ENCODE measurements at regions not wholly inside any gene's neighbourhood (a gene's known extent, or its start where the extent isn't known, plus 50 kb on each side); places are given as distances from the start of the nearest gene placed in this dataset.

GRCh38 chr6:119479860-119480655, 130.5 kb upstream of the MAN1A1 start:
- Histone ChIP-seq H3K36me3 (no peaks in the 10 kb centered on the region), H3K27me3 (no peaks in the 10 kb centered on the region), H3K9me3 (no peaks in the 10 kb centered on the region), H3K4me3 (no peak overlapping the region), H3K4me1 (peaks cover 0 to 30% (median 22%) of the 10 kb centered on the region in 4 donors), H3K27ac (peak overlapping the region in 1 of 4 donors; percentile 37)
- TF ChIP-seq, protein P1, sequence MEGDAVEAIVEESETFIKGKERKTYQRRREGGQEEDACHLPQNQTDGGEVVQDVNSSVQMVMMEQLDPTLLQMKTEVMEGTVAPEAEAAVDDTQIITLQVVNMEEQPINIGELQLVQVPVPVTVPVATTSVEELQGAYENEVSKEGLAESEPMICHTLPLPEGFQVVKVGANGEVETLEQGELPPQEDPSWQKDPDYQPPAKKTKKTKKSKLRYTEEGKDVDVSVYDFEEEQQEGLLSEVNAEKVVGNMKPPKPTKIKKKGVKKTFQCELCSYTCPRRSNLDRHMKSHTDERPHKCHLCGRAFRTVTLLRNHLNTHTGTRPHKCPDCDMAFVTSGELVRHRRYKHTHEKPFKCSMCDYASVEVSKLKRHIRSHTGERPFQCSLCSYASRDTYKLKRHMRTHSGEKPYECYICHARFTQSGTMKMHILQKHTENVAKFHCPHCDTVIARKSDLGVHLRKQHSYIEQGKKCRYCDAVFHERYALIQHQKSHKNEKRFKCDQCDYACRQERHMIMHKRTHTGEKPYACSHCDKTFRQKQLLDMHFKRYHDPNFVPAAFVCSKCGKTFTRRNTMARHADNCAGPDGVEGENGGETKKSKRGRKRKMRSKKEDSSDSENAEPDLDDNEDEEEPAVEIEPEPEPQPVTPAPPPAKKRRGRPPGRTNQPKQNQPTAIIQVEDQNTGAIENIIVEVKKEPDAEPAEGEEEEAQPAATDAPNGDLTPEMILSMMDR (IDR thresholded peaks at IDR 0.05) = no peak
- no peak for TF ChIP-seq POLR2A (IDR thresholded peaks at IDR 0.05)
- TF ChIP-seq POLR2AphosphoS5 (IDR thresholded peaks at IDR 0.05) = no peak
- TF ChIP-seq EP300 (IDR thresholded peaks at IDR 0.05) = no peak
- 63 to 83% methylated on average over 2 of the region's 2 CpGs for WGBS, 2 donors
- intact Hi-C loops (cut with DNase I) = no loop called here
- no peak for DNase-seq

GRCh38 chr6:119476554-119476953, 127.0 kb upstream of the MAN1A1 start:
- Histone ChIP-seq H3K27ac (peak overlapping the region in 3 of 4 donors; percentile 18 to 34 (median 33)), H3K27me3 (no peaks in the 10 kb centered on the region), H3K9me3 (no peaks in the 10 kb centered on the region), H3K4me3 (no peak overlapping the region), H3K4me1 (peaks cover 0 to 30% (median 17%) of the 10 kb centered on the region in 4 donors), H3K36me3 (no peaks in the 10 kb centered on the region)
- TF ChIP-seq POLR2AphosphoS5 (IDR thresholded peaks at IDR 0.05) (peak in 2 of 4 donors; percentile 19 to 24), POLR2A (IDR thresholded peaks at IDR 0.05) (no peak)
- intact Hi-C loops (cut with DNase I) = no loop called here
- DNase-seq = no peak
- WGBS, 2 donors = 50 to 55% methylated on average over 4 of the region's 4 CpGs

- no peaks in the 10 kb centered on the region for H3K36me3 ChIP-seq
- H3K27me3 ChIP-seq = no peaks in the 10 kb centered on the region
- no peak overlapping the region for H3K4me3 ChIP-seq
- peak overlapping the region in 3 of 4 donors; percentile 18 to 34 (median 33) for H3K27ac ChIP-seq
- 51 to 58% methylated on average over 2 of the region's 2 CpGs for WGBS, 2 donors
- no peaks in the 10 kb centered on the region for H3K9me3 ChIP-seq
- DNase-seq = no peak
- peaks cover 0 to 30% (median 17%) of the 10 kb centered on the region in 4 donors for H3K4me1 ChIP-seq
- TF ChIP-seq POLR2A (IDR thresholded peaks at IDR 0.05) = no peak
- no peak for TF ChIP-seq EP300 (IDR thresholded peaks at IDR 0.05)
- no peak for TF ChIP-seq POLR2AphosphoS5 (IDR thresholded peaks at IDR 0.05)
- TF ChIP-seq, protein P1 (IDR thresholded peaks at IDR 0.05) = no peak
- intact Hi-C loops (cut with DNase I) = no loop called here
These were observed 126.5 kb upstream of the MAN1A1 start for GRCh38 chr6:119476024-119476423.

- TF ChIP-seq, protein P1 (IDR thresholded peaks at IDR 0.05) = no peak
- TF ChIP-seq POLR2A (IDR thresholded peaks at IDR 0.05) = no peak
- no peak for TF ChIP-seq POLR2AphosphoS5 (IDR thresholded peaks at IDR 0.05)
- TF ChIP-seq EP300 (IDR thresholded peaks at IDR 0.05) = no peak
- 43 to 59% methylated on average over 3 of the region's 3 CpGs for WGBS, 2 donors
- Histone ChIP-seq H3K9me3 (no peaks in the 10 kb centered on the region), H3K4me1 (peaks cover 0 to 6% (median 0%) of the 10 kb centered on the region in 4 donors), H3K4me3 (no peak overlapping the region), H3K36me3 (no peaks in the 10 kb centered on the region), H3K27ac (no peak overlapping the region), H3K27me3 (no peaks in the 10 kb centered on the region)
- intact Hi-C loops (cut with DNase I) = no loop called here
- no peak for DNase-seq
These were observed 121.5 kb upstream of the MAN1A1 start for GRCh38 chr6:119470893-119471542.

GRCh38 chr6:119467488-119468081, 118.0 kb upstream of the MAN1A1 start:
- intact Hi-C loops (cut with DNase I) = no loop called here
- Histone ChIP-seq H3K4me3 (peak overlapping the region in 2 of 4 donors; percentile 1 to 23), H3K9me3 (no peaks in the 10 kb centered on the region), H3K27me3 (no peaks in the 10 kb centered on the region), H3K36me3 (no peaks in the 10 kb centered on the region), H3K4me1 (peaks cover 0 to 6% (median 0%) of the 10 kb centered on the region in 4 donors), H3K27ac (peak overlapping the region in 3 of 4 donors; percentile 11 to 44 (median 40))
- WGBS, 2 donors = 58 to 71% methylated on average over 2 of the region's 2 CpGs
- no peak for DNase-seq
- TF ChIP-seq, protein P1 (IDR thresholded peaks at IDR 0.05) = no peak
- no peak for TF ChIP-seq EP300 (IDR thresholded peaks at IDR 0.05)
- TF ChIP-seq POLR2AphosphoS5 (IDR thresholded peaks at IDR 0.05) = no peak
- no peak for TF ChIP-seq POLR2A (IDR thresholded peaks at IDR 0.05)

Measured in sigmoid colon (tissue), 6 donors.